Skin of body (tissue), 1 donor: ENCODE measurements at regions not wholly inside any gene's neighbourhood (a gene's known extent, or its start where the extent isn't known, plus 50 kb on each side); places are given as distances from the start of the nearest gene placed in this dataset.
"Not testable (repeated sequence)": the region's sequence is repeated elsewhere in the genome, so short reads cannot be mapped to it uniquely, and the experiment has no call there.

Experiments used
- DNase-seq: peaks from one replicate; lab custom pipeline; 2025; lab: John Stamatoyannopoulos, UW

DNA sequence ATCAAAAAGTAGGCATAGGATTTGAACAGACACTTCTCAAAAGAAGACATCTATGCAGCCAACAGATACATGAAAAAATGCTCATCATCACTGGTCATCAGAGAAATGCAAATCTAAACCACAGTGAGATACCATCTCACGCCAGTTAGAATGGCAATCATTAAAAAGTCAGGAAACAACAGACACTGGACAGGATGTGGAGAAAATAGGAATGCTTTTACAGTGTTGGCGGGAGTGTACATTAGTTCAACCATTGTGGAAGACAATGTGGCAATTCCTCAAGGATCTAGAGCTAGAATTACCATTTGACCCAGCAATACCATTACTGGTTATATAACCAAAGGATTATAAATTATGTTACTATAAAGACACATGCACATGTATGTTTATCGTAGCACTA is 424.0 kb downstream of the SATB2 start:
- not testable (repeated sequence) for DNase-seq

GRCh38 chr2:199025146-199025545 is 432.6 kb downstream of the SATB2 start:
- no peak for DNase-seq

GRCh38 chr2:199024224-199024623 is 433.5 kb downstream of the SATB2 start:
- no peak for DNase-seq

DNA sequence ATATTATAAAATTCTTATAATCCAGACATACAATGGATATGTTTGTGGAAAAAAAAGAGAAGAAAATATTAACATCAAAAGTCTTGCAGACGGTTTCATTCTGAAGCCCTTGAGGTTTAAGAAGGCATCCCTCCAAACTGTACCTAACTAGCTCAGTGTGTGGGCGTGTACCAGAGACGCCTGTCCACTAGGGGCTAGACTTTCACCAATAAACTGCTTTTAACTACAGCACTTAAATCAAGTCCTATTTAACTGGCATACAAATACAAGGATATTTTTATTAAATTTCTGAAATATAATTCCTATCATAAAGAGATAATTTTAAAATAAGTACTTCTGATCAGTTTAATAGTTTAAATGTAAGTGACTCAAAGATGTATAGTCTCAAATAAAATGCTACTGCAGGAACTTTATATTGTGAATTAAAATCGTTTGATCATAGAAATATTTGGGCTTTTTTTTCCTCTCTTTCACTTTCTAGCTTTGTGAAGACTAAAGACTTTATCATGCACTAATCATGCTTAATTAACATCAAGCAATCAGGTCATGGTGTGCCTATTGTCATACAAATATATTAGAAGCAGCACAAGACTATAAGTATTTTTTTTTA is 437.7 kb downstream of the SATB2 start:
- no peak for DNase-seq

DNA sequence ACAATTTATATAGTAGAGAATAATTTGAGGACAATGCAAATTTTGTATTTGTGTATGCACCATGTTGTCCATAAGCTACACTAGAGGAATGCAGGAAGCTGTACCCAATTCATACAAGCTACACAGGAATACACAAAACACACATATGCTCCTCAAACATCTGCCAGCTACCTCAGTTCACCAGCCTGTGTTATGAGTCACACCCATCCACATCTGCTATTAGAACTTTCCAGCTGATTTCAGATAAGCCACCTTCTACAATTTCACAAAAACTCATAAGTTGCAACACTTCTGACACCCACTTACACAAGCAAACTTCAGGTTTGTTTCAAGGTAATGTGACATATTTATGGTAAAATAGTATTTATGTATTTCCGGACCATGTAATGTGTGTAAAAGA is 438.9 kb downstream of the SATB2 start:
- no peak for DNase-seq

GRCh38 chr2:199015072-199015471 is 442.7 kb downstream of the SATB2 start:
- no peak for DNase-seq

DNA sequence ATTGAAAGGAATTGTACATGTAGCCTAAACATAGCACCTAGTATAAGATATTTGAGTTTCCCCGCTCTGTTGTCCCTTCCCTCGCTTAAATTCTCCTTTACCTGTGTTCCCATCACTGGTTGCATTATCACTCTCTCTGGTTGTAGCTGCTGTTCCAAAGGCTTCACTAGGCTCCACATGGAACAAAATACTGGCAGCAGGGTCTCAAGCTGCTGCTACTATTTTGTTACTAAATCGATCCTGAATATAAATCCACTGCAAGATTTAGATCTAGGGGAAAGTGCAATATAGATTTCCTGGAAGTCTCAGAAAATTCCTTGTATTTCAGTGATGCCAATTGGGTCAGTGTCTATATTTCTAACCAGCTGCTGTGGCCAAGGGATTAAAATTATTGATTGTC is 443.5 kb downstream of the SATB2 start:
- DNase-seq: no peak

- no peak for DNase-seq
These were observed 445.8 kb downstream of the SATB2 start for GRCh38 chr2:199011908-199012307.

- DNase-seq: no peak
These were observed 463.1 kb downstream of the SATB2 start for GRCh38 chr2:198994678-198995077.

DNA sequence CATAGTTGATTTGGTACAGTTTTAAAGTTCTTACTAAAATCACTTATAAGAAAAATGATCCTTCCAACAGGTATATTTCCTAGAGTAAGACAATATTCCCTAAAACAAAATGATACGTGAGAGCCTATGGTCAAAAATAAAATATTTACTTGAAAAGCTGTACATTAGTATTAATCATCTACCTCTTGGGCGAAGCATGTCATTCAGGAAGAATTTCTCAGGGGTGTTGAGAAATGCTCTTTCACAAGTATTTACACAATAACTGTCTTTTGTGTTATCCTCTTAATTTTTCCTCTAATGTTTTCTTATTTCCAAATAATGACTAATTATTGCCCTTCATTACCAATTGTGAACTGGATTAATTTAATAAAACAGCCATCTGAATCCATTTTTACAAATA is 466.3 kb downstream of the SATB2 start:
- no peak for DNase-seq

GRCh38 chr2:198975779-198976178 is 482.0 kb downstream of the SATB2 start:
- no peak for DNase-seq

GRCh38 chr2:198973785-198974184 is 484.0 kb downstream of the SATB2 start:
- DNase-seq: no peak

GRCh38 chr2:198973181-198973580 is 484.6 kb downstream of the SATB2 start:
- no peak for DNase-seq

DNA sequence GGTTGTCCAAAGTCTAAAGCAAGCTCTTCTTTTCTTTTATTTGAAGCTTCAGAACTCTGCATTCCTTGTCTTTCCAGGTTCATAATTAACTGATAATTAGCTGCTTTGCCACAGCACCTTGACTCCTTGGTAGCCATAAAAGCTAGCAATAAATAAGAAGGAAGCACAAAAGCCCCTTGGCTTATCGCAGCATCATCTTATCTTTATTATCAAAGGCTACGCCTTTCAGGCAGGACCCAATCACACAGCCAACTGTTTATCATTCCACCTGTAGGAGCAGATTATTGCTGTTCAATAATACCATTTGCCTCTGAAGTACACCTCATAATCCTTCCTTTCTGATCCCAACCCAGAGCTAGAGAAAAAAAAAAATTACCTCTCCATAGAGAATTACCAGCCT is 489.2 kb downstream of the SATB2 start:
- DNase-seq: no peak

GRCh38 chr2:198966269-198966668 is 491.5 kb downstream of the SATB2 start:
- no peak for DNase-seq

DNA sequence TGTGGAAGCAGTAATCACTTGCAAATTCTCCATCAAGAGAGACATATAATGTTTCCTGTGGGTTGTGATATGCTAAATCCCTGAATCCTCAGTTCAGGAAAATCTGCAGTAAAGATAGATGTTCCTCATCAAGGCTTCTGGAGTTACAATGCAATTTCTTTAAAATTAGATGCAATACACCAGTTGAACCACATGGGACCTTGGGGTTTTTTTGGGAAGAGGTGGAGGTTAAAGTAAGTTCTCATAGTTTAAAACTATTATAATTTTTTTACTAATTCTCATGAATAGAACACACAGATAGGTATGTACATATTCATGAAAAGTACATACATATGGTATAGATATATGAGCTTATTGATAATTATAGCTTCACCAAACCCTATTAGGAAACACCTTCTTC is 496.2 kb downstream of the SATB2 start:
- no peak for DNase-seq

GRCh38 chr2:198957181-198957580 is 500.6 kb downstream of the SATB2 start:
- no peak for DNase-seq

GRCh38 chr2:198953328-198953727 is 504.4 kb downstream of the SATB2 start:
- no peak for DNase-seq

GRCh38 chr2:198950803-198951202 is 506.9 kb downstream of the SATB2 start:
- DNase-seq: no peak

DNA sequence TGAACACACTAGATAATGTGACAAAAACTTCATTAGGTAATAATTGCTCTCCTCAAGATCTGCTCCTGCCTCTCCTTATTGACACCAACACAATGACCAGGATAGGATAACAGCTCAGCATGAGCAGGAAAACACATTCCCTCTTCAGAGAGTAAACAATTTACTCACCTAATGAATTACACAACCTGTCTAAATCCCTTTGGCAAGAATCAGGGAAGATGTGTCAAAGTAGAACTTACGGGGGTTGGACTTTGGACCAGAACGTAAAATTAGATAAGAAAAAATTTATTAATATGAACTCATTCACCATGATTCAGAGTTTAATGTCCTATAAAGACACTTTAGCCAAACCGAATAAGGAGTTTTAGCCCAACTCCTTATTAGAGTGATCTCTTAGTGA is 512.2 kb downstream of the SATB2 start:
- DNase-seq: no peak

DNA sequence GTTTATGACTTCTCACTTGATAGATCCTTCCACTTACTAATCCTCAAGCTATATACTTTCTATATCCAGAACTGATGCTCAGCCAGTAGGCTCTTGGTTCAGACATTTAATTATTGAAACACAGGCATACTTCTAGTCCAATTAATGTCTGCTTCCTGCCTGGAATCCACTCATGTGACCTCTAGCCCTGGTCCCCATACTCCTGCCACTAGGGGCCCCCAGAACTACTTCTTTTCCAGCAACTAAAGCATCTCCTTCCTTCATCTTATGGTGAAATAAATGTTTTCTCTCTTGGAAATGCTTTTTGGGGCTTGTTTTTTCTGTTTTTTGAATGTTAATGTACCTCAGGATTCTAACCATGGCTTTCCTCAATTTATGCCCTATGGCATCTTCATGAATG is 527.6 kb downstream of the SATB2 start:
- DNase-seq: no peak

DNA sequence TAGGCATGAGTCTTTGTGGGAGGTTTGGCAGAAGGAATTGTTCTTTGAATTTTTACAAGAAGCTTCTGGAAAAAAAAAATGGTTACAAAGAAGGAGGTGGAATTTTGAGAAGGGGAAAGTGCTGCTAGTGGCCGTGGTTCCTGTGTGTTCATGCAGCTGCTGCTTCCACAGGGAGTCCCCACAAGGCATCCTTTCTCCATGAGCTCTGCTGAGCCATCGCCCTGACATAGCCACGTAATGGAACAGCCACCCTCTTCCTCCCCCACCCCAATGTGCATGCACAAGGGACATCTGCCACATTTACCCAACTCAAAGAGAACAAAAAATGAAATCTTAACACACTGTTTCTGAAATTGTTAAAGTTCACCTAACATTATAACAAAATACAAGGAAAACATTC is 529.7 kb downstream of the SATB2 start:
- no peak for DNase-seq

DNA sequence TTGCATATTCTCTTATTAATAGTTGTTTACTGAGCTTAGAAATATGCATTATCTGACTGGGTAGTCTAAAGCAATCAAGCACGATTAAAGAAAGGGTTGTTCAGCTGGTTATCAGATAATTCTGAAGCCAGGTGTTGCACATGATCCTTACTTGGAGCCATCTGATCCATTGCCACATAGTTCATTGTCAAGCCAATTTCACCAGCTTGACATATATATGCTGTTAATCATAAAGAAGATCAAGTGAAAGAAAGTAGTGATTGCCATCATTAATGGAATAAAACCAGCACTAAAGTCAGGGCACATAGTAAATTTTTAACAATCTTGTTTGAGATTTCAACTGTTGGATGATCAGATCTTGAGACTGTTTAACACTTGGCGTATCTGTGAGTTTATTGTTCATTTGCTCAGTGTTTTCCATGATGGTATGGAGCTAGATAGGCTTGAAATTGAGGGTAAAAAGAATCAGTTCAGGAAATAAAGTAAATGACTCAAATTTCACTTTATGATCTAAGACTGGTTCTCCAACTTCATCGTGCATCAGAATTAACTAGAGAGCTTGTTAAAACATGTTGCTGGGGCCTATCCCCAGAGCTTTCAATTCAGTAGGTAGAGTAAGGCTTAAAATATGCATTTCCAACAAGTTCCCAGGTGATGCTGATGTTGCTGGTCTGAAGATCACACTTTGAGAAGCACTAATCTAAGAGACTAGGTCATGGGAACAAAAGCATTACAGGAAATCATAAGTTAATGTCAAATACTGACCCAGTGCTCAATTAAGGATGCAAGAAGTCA is 539.6 kb downstream of the SATB2 start:
- no peak for DNase-seq
